RWPE2 (cell line): ENCODE measurements at regions not wholly inside any gene's neighbourhood (a gene's known extent, or its start where the extent isn't known, plus 50 kb on each side); places are given as distances from the start of the nearest gene placed in this dataset.
A peak's percentile ranks its signal among the peaks of the same experiment; 100 is the strongest.

Experiments used
- ATAC-seq: fragments of 200-7000 bp; cut with Tn5 transposase; 3 replicates; pipeline ENCODE4 v1.9.1; 2021; ENCODE audit warnings: low read depth
- DNase-seq: peaks from one replicate; pipeline ENCODE4 v3.0.0-alpha.2; 2020; ENCODE audit warnings: low spot score
- H3K27ac ChIP-seq: fragments of 450-650 bp; 2 replicates; pipeline ENCODE4 v1.5.1; 2017; ENCODE audit warnings: mild to moderate bottlenecking; ENCODE audit not compliant: poor library complexity, severe bottlenecking
- H3K27me3 ChIP-seq: fragments of 250-450 bp; sonication (Bioruptor Pico); 2 replicates; pipeline ENCODE4 v1.5.1; 2021; ENCODE audit warnings: mild to moderate bottlenecking, moderate library complexity; ENCODE audit not compliant: insufficient read depth, poor library complexity, severe bottlenecking
- H3K36me3 ChIP-seq: fragments of 250-450 bp; sonication (Bioruptor Pico); 2 replicates; pipeline ENCODE4 v1.5.1; 2020; ENCODE audit warnings: low read depth, mild to moderate bottlenecking, moderate library complexity
- H3K4me1 ChIP-seq: fragments of 250-450 bp; sonication (Bioruptor Pico); 2 replicates; pipeline ENCODE4 v1.5.1; 2021; ENCODE audit warnings: mild to moderate bottlenecking, moderate library complexity; ENCODE audit not compliant: insufficient read depth, poor library complexity, severe bottlenecking
- H3K4me3 ChIP-seq: fragments of 250-450 bp; sonication (Bioruptor Pico); 2 replicates; pipeline ENCODE4 v1.5.1; 2021; ENCODE audit warnings: mild to moderate bottlenecking, moderate library complexity; ENCODE audit not compliant: severe bottlenecking
- H3K9me3 ChIP-seq: fragments of 250-450 bp; sonication (Bioruptor Pico); 2 replicates; pipeline ENCODE4 v1.5.1; 2021; ENCODE audit warnings: mild to moderate bottlenecking, moderate library complexity; ENCODE audit not compliant: severe bottlenecking
- CTCF ChIP-seq: fragments of 450-650 bp; IDR thresholded peaks from one replicate; pipeline ENCODE4 v1.5.1; 2017; ENCODE audit warnings: mild to moderate bottlenecking, moderate library complexity; ENCODE audit not compliant: poor library complexity, severe bottlenecking

DNA sequence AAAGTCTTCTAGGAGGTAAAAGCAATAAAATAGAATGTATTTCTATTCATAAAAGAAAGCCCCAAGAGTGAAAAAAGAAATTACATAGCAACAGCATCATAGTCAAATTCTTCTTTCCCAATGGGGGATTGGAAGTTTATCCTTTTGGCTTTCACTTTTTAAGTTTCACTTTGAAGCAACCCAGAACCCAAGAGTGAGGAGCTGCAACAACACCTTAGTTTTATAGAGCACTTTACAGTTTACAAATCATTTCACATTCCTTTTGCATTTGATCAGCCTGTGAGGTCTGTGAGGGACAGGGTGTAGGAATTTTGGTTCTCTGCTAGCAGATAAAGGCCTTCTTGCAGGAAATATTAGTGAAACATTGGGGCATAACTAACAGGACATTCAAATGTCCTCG lies 112.0 kb upstream of the NDP start:
- H3K36me3 ChIP-seq: no peaks in the 10 kb centered on the region
- no peaks in the 10 kb centered on the region for H3K27me3 ChIP-seq
- no peak for TF ChIP-seq CTCF
- no peaks in the 10 kb centered on the region for H3K4me1 ChIP-seq
- H3K4me3 ChIP-seq: no peak overlapping the region
- ATAC-seq (no peak), DNase-seq (no peak)
- no peaks in the 10 kb centered on the region for H3K9me3 ChIP-seq
- H3K27ac ChIP-seq: no peak overlapping the region

DNA sequence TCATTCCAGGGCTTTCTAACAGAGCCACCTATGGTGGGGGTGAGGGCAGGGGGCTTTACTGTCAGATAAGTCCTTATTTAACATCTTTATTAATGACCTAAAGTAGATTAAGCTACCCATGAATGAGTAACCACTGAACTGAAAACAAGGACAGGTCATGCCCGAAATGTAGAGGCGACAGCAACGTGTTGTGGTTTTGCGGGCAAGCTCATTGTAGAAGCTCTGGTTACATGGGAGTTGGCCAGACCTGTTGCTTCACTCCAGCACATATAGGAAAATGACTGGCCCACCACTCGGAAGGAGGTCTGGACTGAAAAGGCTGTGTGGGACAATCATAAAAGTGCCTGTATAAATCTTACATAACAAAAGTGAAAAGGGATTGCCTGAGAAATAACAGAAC lies 109.6 kb upstream of the NDP start:
- H3K36me3 ChIP-seq: no peaks in the 10 kb centered on the region
- no peak for TF ChIP-seq CTCF
- H3K4me1 ChIP-seq: no peaks in the 10 kb centered on the region
- H3K27me3 ChIP-seq: no peaks in the 10 kb centered on the region
- H3K9me3 ChIP-seq: no peaks in the 10 kb centered on the region
- DNase-seq (no peak), ATAC-seq (no peak)
- H3K27ac ChIP-seq: no peak overlapping the region
- H3K4me3 ChIP-seq: no peak overlapping the region

- Histone ChIP-seq H3K36me3 (no peaks in the 10 kb centered on the region), H3K27me3 (no peaks in the 10 kb centered on the region), H3K4me3 (no peak overlapping the region), H3K27ac (no peak overlapping the region), H3K9me3 (no peaks in the 10 kb centered on the region), H3K4me1 (no peaks in the 10 kb centered on the region)
- no peak for TF ChIP-seq CTCF
- no peak for ATAC-seq
- no peak for DNase-seq
These were observed 106.9 kb upstream of the NDP start for GRCh38 chrX:44080083-44080482.

DNA sequence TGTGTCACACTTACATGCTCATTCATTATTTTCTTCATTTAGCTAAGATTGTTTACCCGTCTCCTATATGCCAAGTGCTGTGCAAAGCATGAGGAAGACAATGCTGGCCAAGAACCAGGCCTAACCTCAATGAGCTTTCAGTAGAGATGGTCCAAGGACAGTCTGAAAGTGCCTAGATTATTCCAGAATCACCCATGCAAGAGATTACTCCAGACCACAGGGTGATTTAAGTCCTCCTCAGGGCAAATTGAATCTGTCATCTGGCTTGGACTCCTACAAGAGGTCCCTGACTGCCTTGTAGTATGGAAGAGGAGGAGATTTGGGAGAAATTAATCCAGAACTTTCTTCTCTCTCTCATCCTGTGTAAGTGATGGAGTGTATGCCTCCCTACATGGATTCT lies 99.4 kb upstream of the NDP start:
- Histone ChIP-seq H3K27ac (peak overlapping the region; percentile 37), H3K9me3 (no peaks in the 10 kb centered on the region), H3K4me1 (peaks cover 14% of the 10 kb centered on the region), H3K27me3 (no peaks in the 10 kb centered on the region), H3K36me3 (no peaks in the 10 kb centered on the region), H3K4me3 (no peak overlapping the region)
- ATAC-seq (no peak; the same call in 2 of the 3 replicates), DNase-seq (no peak)
- TF ChIP-seq CTCF: no peak

DNA sequence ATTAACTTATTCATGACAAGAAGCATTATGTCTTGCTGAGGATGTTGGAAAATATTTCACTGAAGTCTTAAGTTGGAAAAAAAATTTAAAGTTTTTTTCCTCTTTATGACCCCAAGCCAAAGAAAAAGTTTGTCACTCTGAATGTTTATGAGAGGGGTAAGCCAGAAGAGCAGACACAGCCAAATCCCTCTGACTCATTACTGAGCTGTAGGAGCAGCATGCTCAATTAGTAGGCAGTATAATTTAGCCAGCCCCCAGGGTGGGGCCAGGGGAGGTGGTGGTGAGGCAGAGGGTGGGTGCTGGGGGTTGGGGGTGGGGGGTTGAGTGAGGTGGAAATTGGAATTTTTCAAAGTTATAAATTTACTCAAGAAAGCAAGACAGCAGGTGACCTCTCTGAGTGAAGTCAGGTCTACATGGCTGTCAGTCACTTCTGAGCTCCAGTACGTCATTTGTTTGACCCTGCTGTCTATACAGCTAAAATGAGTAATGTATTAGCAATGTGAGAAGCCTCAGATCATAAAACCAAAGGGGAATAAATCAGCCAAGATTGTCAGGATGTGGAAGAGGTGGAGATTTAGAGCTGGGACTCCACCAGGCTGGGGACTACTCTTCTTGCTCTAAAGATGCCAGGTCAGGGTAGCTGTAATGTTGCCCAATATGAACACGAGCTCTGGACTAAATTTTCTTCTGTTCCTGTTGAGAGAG lies 98.8 kb upstream of the NDP start:
- peak overlapping the region; percentile 37 for H3K27ac ChIP-seq
- no peak overlapping the region for H3K4me3 ChIP-seq
- DNase-seq (peak; percentile 31), ATAC-seq (peak; percentile 91)
- H3K27me3 ChIP-seq: no peaks in the 10 kb centered on the region
- peaks cover 14% of the 10 kb centered on the region for H3K4me1 ChIP-seq
- no peak for TF ChIP-seq CTCF
- no peaks in the 10 kb centered on the region for H3K9me3 ChIP-seq
- no peaks in the 10 kb centered on the region for H3K36me3 ChIP-seq
